Osteocyte (in vitro differentiated cells): ENCODE measurements at regions not wholly inside any gene's neighbourhood (a gene's known extent, or its start where the extent isn't known, plus 50 kb on each side); places are given as distances from the start of the nearest gene placed in this dataset.

ENCODE experiments used
- DNase-seq: peaks from one replicate; pipeline ENCODE4 v3.0.0; 2021; ENCODE audit warnings: mixed read lengths; ENCODE audit not compliant: unreplicated experiment; ENCODE audit errors: extremely low spot score
- H3K27ac Mint-ChIP-seq: one replicate; pipeline ENCODE4 v1.8.0; 2021; ENCODE audit warnings: mild to moderate bottlenecking, mixed read lengths; ENCODE audit not compliant: unreplicated experiment
- H3K27me3 Mint-ChIP-seq: one replicate; pipeline ENCODE4 v1.8.0; 2021; ENCODE audit warnings: mixed read lengths; ENCODE audit not compliant: unreplicated experiment
- H3K36me3 Mint-ChIP-seq: one replicate; pipeline ENCODE4 v1.8.0; 2021; ENCODE audit warnings: mixed read lengths; ENCODE audit not compliant: unreplicated experiment
- H3K4me1 Mint-ChIP-seq: one replicate; pipeline ENCODE4 v1.8.0; 2021; ENCODE audit warnings: mixed read lengths; ENCODE audit not compliant: unreplicated experiment
- H3K4me3 Mint-ChIP-seq: one replicate; pipeline ENCODE4 v1.8.0; 2021; ENCODE audit warnings: mild to moderate bottlenecking, moderate library complexity, mixed read lengths; ENCODE audit not compliant: unreplicated experiment
- H3K9me3 Mint-ChIP-seq: one replicate; pipeline ENCODE4 v1.8.0; 2021; ENCODE audit warnings: mixed read lengths; ENCODE audit not compliant: unreplicated experiment
- TF ChIP-seq, protein P1 (sequence below): fragments of 200-600 bp; sonication (generic); IDR thresholded peaks from 2 replicates; pipeline ENCODE4 v1.5.0; 2021; ENCODE audit warnings: antibody characterized with exemption, mild to moderate bottlenecking, moderate library complexity

GRCh38 chr21:21929226-21929625 is 931.0 kb downstream of the NCAM2 start:
- TF ChIP-seq, protein P1, sequence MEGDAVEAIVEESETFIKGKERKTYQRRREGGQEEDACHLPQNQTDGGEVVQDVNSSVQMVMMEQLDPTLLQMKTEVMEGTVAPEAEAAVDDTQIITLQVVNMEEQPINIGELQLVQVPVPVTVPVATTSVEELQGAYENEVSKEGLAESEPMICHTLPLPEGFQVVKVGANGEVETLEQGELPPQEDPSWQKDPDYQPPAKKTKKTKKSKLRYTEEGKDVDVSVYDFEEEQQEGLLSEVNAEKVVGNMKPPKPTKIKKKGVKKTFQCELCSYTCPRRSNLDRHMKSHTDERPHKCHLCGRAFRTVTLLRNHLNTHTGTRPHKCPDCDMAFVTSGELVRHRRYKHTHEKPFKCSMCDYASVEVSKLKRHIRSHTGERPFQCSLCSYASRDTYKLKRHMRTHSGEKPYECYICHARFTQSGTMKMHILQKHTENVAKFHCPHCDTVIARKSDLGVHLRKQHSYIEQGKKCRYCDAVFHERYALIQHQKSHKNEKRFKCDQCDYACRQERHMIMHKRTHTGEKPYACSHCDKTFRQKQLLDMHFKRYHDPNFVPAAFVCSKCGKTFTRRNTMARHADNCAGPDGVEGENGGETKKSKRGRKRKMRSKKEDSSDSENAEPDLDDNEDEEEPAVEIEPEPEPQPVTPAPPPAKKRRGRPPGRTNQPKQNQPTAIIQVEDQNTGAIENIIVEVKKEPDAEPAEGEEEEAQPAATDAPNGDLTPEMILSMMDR = no peak
- Mint-ChIP-seq H3K9me3 (no peaks in the 10 kb centered on the region), H3K36me3 (no peaks in the 10 kb centered on the region), H3K4me3 (no peak overlapping the region), H3K27ac (no peak overlapping the region), H3K4me1 (no peaks in the 10 kb centered on the region), H3K27me3 (no peaks in the 10 kb centered on the region)
- no peak for DNase-seq

DNA sequence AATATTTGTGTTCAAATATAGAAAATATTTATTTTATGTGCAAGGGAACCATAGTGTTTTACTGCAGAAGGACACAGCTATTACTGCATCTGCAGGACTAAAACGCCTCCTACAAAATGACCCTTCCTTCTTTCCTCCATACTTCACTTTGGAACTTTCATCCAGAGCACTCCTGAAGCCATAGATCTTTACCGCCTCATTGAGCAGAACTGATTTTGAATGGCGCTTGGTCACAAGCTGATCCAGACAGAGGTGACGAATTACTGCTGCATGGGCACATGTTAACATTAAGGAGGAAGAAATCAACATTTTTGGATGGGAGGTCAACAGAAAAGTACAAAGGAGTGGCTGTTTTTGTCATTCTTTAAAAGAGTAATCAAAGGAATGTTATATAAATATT is 931.6 kb downstream of the NCAM2 start:
- H3K36me3 Mint-ChIP-seq = no peaks in the 10 kb centered on the region
- TF ChIP-seq, protein P1 = no peak
- H3K4me3 Mint-ChIP-seq = no peak overlapping the region
- H3K27me3 Mint-ChIP-seq = no peaks in the 10 kb centered on the region
- H3K4me1 Mint-ChIP-seq = no peaks in the 10 kb centered on the region
- H3K27ac Mint-ChIP-seq = no peak overlapping the region
- no peak for DNase-seq
- no peaks in the 10 kb centered on the region for H3K9me3 Mint-ChIP-seq

DNA sequence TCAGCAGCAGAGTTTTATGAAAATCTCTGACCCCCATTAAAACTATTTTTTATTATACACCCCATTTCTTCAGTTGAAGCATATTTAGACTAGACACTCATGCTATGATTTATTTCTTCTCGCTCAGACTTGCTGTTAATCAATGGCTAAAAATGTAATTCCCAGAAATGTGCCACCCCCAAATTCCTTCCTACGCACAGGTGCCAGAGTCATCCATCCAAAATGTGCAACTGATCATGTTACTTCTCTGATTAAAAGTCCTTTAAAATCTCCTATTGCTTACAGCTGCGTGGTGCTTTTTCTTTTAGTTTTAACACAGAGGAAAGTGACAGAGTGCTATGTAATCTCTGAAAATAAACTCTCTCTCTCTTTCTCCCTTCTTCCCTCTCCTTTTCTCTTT is 954.4 kb downstream of the NCAM2 start:
- DNase-seq = no peak
- Mint-ChIP-seq H3K36me3 (no peaks in the 10 kb centered on the region), H3K4me3 (no peak overlapping the region), H3K27ac (no peak overlapping the region), H3K4me1 (no peaks in the 10 kb centered on the region), H3K27me3 (no peaks in the 10 kb centered on the region), H3K9me3 (peaks cover 5% of the 10 kb centered on the region)
- TF ChIP-seq, protein P1 = no peak

DNA sequence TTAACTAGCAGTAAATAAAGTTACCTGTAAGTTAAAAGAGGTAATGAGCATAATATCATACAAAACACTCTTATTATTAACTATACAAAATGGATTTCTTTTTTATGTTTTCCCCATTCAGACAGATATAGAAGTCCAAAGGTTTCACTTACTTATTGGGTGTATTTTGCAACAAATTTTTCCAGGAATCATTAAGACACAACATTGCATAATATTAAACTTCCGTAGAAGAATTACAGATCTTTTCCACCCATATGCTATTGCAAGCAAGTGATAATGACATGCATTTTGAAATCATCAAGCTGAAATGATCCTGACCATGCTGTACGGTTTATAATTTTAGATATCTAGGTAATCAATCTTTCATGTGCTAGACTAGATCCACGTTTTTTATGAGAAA is 957.0 kb downstream of the NCAM2 start:
- Mint-ChIP-seq H3K27ac (no peak overlapping the region), H3K36me3 (no peaks in the 10 kb centered on the region), H3K4me1 (no peaks in the 10 kb centered on the region), H3K27me3 (no peaks in the 10 kb centered on the region), H3K9me3 (peaks cover 5% of the 10 kb centered on the region), H3K4me3 (no peak overlapping the region)
- no peak for DNase-seq
- TF ChIP-seq, protein P1 = no peak

DNA sequence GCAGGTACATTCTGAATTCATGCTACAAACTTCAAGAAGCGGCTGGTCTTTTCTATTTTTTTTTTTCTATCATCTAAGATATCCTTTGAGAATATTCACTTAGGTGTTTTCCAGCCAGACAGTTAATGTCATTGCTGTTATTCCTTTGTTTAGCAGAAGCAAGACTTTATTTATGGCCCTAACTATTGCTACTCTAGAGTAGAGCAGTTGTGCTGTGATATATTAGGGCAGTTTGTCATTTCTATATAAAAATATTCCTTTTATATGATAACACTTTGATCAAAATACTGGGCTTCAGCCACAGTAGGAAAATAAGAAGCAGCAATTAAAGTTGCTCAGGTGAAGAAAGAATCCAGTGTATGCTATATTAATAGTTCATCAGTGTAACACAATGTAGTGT is 959.3 kb downstream of the NCAM2 start:
- H3K4me1 Mint-ChIP-seq = no peaks in the 10 kb centered on the region
- H3K27ac Mint-ChIP-seq = no peak overlapping the region
- no peaks in the 10 kb centered on the region for H3K36me3 Mint-ChIP-seq
- no peak overlapping the region for H3K4me3 Mint-ChIP-seq
- no peaks in the 10 kb centered on the region for H3K27me3 Mint-ChIP-seq
- TF ChIP-seq, protein P1 = no peak
- H3K9me3 Mint-ChIP-seq = no peaks in the 10 kb centered on the region
- no peak for DNase-seq
